ENCODE measurements at regions not wholly inside any gene's neighbourhood (a gene's known extent, or its start where the extent isn't known, plus 50 kb on each side); places are given as distances from the start of the nearest gene placed in this dataset.
A peak's percentile ranks its signal among the peaks of the same experiment; 100 is the strongest.

GRCh38 chr1:190633488-190633887, 155.8 kb upstream of the BRINP3 start:
- no peak for TF ChIP-seq CBX5 (IDR thresholded peaks at IDR 0.05; ENCODE audit: low read depth)
- TF ChIP-seq, protein P1, sequence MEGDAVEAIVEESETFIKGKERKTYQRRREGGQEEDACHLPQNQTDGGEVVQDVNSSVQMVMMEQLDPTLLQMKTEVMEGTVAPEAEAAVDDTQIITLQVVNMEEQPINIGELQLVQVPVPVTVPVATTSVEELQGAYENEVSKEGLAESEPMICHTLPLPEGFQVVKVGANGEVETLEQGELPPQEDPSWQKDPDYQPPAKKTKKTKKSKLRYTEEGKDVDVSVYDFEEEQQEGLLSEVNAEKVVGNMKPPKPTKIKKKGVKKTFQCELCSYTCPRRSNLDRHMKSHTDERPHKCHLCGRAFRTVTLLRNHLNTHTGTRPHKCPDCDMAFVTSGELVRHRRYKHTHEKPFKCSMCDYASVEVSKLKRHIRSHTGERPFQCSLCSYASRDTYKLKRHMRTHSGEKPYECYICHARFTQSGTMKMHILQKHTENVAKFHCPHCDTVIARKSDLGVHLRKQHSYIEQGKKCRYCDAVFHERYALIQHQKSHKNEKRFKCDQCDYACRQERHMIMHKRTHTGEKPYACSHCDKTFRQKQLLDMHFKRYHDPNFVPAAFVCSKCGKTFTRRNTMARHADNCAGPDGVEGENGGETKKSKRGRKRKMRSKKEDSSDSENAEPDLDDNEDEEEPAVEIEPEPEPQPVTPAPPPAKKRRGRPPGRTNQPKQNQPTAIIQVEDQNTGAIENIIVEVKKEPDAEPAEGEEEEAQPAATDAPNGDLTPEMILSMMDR (IDR thresholded peaks at IDR 0.05 in 2 of 3, conservative IDR thresholded peaks at IDR 0.05 in 1 of 3; ENCODE audit: control insufficient read depth in 2 of 3, extremely low read depth in 1 of 3, insufficient read depth in 1 of 3, low read depth in 3 of 3, low read length in 3 of 3): peak in 1 of 3 experiments; percentile 13; a peak in 1 of 6 replicates
- no peak for TF ChIP-seq POLR2AphosphoS2 (IDR thresholded peaks at IDR 0.05; ENCODE audit: low read depth, low read length)
- no peak for TF ChIP-seq PKNOX1 (IDR thresholded peaks at IDR 0.05)
- TF ChIP-seq ELK1 (IDR thresholded peaks at IDR 0.05; ENCODE audit: low read depth, low read length): no peak
- no peak for TF ChIP-seq SIN3A (IDR thresholded peaks at IDR 0.05; ENCODE audit: low read depth, low read length)
- TF ChIP-seq, protein P2, sequence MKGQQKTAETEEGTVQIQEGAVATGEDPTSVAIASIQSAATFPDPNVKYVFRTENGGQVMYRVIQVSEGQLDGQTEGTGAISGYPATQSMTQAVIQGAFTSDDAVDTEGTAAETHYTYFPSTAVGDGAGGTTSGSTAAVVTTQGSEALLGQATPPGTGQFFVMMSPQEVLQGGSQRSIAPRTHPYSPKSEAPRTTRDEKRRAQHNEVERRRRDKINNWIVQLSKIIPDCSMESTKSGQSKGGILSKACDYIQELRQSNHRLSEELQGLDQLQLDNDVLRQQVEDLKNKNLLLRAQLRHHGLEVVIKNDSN (IDR thresholded peaks at IDR 0.05; ENCODE audit: borderline replicate concordance, extremely low read length, insufficient read depth, low read depth, low read length): no peak
- no peak for TF ChIP-seq ZBTB4 (CRISPR knock-in tag; IDR thresholded peaks at IDR 0.05)
- TF ChIP-seq, protein P3, sequence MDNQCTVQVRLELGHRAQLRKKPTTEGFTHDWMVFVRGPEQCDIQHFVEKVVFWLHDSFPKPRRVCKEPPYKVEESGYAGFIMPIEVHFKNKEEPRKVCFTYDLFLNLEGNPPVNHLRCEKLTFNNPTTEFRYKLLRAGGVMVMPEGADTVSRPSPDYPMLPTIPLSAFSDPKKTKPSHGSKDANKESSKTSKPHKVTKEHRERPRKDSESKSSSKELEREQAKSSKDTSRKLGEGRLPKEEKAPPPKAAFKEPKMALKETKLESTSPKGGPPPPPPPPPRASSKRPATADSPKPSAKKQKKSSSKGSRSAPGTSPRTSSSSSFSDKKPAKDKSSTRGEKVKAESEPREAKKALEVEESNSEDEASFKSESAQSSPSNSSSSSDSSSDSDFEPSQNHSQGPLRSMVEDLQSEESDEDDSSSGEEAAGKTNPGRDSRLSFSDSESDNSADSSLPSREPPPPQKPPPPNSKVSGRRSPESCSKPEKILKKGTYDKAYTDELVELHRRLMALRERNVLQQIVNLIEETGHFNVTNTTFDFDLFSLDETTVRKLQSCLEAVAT (IDR thresholded peaks at IDR 0.05): no peak

All from GM12878 (cell line).